ENCODE measurements at regions not wholly inside any gene's neighbourhood (a gene's known extent, or its start where the extent isn't known, plus 50 kb on each side); places are given as distances from the start of the nearest gene placed in this dataset.
"Not testable (repeated sequence)": the region's sequence is repeated elsewhere in the genome, so short reads cannot be mapped to it uniquely, and the experiment has no call there.

DNA sequence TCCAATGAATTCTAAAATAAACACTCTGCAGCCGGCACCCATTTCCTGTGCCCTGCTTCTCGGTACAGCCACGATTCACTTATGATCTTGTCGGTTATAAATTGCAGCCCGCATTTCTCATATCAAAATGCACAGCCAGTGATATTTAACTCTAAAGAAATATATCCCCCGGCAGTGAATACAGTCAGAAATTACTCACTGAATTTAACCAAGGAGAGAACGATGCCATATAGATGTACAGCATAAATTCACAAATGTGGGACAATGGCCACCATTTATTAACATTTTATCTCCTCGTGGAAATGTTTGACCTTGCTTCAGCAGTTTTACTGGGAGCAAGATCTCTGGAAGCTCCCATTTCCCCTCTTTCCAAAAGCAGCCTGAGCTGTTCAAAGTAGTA, 1517.8 kb downstream of the BRD1 start:
- no peak for DNase-seq

GRCh38 chr22:48309115-48309705, 1518.5 kb downstream of the BRD1 start:
- no peak for DNase-seq

DNA sequence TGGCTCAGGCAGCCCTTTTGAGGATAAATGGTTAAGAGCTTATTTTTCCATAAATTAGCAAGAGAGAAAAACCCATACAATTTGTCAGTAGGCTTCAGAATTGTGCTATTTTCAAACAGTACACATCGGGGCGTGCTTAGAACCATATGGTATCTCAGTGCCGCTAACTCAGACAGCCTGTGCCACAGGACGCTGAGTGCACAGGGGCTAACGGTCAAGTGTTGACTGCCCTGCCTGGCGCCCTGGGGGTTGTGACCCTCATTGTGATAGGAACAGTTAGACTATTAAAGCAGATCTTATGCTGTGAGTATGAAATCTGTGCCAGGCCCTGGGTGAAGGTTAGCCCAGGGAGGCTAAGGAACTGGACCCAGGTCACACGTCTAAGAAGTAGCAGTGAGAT, 1519.7 kb downstream of the BRD1 start:
- DNase-seq, result no peak

DNA sequence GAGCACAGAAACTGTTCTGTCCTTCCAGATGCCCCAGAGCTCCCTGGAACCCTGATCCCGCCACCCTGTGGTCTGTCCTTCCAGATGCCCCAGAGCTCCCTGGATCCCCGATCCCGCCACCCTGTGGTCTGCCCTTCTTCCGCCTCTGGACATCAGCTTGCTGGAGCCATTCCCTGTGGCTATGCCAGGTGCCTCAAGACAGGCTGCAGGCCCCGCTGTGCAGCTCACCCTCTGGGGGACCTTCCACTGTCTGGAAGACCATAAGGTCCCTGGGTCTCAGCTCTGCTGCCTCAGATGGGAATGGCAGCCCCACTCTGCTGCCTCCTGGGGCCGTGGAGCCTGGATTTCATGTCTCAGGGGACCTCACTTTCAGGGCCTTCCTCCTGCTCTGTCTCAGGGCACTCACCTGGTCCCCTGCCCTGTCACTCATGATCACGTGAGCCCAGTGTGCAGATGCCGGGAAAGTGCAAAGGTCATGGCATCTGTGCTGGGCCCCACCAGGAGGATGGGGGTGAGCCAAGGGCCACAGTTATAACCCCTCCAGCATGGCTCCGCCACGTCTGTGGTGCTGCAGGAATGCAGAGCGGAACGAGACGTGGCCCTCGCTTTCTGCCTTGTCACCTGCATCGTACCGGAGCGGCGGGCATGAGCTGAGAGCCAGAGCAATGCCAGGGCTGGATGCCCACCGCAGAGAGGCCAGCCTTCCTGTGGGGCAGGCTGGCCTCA, 1520.7 kb downstream of the BRD1 start:
- no peak for DNase-seq

GRCh38 chr22:48306284-48306683, 1521.4 kb downstream of the BRD1 start:
- DNase-seq, result no peak

GRCh38 chr22:48305726-48306235, 1521.9 kb downstream of the BRD1 start:
- no peak for DNase-seq

DNA sequence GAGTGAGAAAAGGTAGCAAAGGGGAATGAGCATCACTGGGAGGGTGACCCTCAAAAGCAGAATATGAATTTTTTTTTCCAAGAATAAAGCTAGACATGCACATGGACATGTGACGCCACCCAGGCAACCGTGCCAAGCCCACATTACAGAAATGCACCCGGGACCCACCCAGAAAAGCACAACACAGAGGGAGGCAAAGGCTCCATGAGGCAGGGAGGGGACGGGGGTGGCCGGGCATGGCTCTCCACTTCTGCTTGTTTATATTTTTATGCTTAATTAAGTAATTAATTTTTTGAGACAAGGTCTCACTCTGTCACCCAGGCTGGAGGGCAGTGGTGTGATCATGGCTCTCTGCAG, 1524.3 kb downstream of the BRD1 start:
- DNase-seq, result no peak

GRCh38 chr22:48302657-48303368, 1524.9 kb downstream of the BRD1 start:
- no peak for DNase-seq

- no peak for DNase-seq
Measured at GRCh38 chr22:48301908-48302307, 1525.8 kb downstream of the BRD1 start.

GRCh38 chr22:48301421-48301820, 1526.3 kb downstream of the BRD1 start:
- DNase-seq, result no peak

GRCh38 chr22:48300877-48301276, 1526.8 kb downstream of the BRD1 start:
- DNase-seq, result no peak

DNA sequence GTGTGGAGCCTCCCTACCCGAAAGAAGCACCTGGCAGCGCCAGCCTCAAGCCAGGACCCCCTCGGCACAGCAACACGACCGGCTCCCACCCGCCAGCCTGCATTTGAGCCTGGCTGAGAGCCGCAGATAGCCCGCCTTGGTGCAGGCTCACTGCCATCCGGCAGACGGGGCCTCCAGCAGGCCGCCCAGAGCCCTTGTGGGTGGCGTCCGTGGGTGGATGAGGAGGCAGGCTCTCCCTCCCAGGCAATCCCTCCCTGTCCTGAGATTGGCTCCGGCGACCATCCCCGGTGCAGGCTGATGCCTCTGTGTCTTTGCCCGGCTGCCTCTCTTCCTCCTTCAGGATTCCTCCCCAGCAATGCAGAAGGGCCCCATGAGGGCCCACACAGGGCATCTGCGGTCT, 1527.9 kb downstream of the BRD1 start:
- DNase-seq, result no peak

- no peak for DNase-seq
Measured at GRCh38 chr22:48299124-48299523, 1528.5 kb downstream of the BRD1 start.

- DNase-seq, result no peak
Measured at GRCh38 chr22:48297296-48297695, 1530.4 kb downstream of the BRD1 start.

DNA sequence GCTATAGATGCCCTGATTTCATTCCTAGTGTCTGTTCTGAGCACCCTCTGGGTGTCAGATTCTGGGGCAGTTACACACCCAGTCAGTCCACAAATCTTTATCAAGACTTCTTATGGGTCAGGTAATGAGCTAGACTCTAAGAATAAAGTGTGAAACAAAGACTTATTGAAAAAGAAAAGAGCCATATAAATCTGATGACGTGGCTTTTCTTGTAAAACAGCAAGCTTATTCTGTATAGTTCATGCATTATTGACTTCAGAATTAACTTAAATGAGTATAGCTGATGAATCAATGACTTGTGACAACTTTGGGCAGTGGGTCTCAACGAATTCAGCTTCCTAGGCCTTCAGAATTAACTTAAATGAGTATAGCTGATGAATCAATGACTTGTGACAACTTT, 1527.5 kb downstream of the TBC1D22A start:
- DNase-seq, result not testable (repeated sequence)

DNA sequence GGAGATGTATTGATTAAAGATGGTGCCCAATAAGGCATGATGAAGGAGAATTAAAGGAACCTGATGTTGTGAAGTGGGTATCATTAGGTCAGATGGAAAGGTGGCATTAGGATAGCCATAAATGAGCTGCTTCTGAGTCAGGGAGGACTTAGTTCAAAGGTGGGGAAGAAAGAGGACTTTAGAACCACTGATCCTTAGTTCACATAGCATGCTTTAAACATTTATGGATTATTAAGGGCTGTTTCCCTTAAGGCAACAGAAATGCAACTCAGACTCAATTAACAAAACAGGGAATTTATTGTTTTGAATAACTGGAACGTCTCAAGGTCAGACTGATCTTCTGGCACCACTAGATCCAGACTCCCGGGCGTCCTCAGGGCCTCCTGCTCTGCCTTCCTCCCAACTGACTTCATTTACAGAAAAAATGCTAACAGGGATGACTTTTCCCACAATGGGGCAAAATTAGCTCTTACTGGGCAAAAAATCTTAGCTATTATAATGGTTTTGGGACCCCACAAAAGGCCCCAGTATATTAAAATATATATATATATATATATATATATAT, 1526.0 kb downstream of the TBC1D22A start:
- DNase-seq, result no peak

- DNase-seq, result no peak
Measured at GRCh38 chr22:48287031-48287430, 1524.6 kb downstream of the TBC1D22A start.

- DNase-seq, result no peak
Measured at GRCh38 chr22:48284671-48285070, 1522.2 kb downstream of the TBC1D22A start.

DNA sequence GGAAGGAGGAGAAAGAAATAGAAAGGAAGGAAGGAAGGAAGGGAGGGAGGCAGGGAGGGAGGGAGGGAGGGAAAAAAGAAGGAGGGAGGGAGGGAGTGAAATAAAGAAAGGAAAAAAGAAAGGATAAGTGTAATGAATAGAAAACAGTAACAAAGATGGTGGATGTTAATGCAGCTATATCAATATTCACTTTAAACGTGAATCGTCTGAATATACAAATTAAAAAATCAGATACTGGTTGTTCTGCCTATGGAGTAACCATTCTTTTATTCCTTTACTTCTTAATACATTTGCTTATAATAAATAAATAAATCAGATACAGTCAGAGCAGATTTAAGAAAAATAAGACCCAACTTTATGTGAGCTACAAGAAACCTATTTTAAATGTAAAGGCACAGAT, 1520.4 kb downstream of the TBC1D22A start:
- DNase-seq, result no peak

DNA sequence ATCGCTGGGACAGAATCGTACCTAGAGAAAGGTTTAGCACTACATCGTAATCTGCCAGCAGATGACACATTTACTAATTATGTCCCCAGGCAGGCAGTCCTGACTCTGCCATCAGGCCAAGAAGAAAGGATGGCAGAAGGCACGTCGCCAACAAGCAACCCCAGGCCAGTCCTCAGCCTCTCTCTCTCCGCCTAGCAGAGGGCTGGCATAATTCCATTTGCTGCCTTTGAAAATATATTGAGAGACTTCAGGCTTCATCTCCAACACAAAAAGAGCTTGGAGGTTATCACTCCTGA, 1517.0 kb downstream of the TBC1D22A start:
- DNase-seq, result no peak

DNA sequence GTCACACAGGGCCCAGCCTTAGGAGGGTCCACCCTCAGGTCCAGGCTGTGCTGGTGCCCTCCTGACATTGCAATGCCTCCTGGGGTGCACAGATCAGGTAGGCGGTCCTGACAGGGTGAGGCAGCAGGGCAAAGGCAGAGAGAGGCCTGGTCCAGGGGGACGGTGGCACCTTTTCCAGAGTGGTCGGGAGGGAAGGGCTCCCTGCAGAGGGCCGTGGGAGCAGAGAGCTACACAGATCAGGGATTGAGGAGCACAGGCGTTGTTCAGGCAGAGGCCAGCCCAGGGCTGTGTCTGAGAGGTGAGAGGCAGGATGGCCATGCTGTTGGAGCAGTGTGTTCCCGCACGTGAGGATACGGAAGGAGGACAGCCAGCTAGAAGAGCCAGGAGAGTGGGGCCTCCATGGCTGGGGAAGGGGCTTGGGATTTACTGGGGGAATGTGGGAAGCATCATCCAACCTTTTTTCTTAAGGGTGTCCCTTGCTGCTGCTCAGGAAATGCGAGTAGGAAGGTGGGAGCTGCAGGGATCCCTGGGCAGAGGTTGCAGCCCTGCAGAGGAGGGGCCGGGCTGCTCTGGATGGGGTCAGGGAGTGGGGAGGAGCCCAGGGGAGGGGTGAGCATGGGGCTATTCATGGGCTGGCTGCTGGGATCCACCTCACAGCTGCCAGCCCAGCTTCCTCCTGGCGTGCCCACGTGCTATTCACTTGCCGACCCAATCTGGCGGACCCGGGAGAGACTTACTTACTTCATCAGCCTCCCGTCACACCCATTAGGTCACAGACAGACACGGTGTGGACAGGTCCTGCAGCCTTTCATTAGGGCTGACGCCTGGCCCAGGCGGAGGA, 1516.4 kb downstream of the TBC1D22A start:
- DNase-seq, result no peak

- DNase-seq, result no peak
Measured at GRCh38 chr22:48277868-48278581, 1515.6 kb downstream of the TBC1D22A start.

All from activated effector memory CD4-positive, alpha-beta T cell treated with Interleukin-2 at 50 U/mL for 16 hours (primary cell).